GM18505 (cell line): ENCODE measurements at regions not wholly inside any gene's neighbourhood (a gene's known extent, or its start where the extent isn't known, plus 50 kb on each side); places are given as distances from the start of the nearest gene placed in this dataset.

Source experiments
- ATAC-seq: cut with Tn5 transposase; IDR thresholded peaks from one replicate; pipeline ENCODE4 v1.9.1; 2021; ENCODE audit not compliant: unreplicated experiment
- POLR2A ChIP-seq: IDR thresholded peaks from 4 replicates; pipeline ENCODE4 v1.6.1; 2011; ENCODE audit warnings: borderline replicate concordance; ENCODE audit not compliant: insufficient read depth, insufficient read length; ENCODE audit errors: extremely low read depth

DNA sequence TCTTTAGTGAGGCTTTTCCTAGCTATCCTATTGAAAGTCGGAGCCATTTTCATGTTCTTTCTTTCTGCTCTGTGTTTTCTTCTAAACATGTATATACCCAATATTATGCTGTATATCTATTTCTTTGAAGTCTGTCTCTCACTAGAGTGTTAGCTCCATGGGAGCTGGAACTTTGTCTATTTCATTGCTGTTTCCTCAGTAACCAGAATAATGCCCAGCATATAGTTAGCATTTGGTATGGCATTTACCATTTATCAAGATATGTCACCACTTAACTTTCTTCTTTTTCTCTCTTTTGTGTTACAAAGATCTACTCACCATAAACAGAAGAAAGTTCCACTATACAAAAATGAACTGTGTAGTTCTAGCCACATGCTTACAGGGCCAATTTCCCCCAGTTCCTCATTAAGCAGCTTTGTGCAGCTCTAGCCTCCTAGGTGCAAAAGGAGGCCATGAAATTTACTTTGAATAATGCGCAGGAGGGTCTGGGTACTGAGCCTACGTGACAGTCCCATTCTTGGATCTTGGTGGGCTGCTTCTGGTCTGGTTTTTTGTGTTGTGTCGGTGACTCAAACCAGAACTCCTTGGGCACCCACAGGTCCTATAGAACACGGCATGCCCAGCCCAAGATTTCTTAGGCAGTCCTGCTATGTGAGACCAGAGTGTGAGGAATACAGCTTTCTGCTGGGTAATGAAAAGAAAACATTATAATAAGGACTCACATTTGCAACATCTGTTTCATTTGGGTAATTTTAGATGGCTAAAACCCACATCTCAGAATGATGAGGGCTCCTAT is 302.3 kb upstream of the IGFBP7 start:
- TF ChIP-seq POLR2A, result no peak
- ATAC-seq, result no peak

DNA sequence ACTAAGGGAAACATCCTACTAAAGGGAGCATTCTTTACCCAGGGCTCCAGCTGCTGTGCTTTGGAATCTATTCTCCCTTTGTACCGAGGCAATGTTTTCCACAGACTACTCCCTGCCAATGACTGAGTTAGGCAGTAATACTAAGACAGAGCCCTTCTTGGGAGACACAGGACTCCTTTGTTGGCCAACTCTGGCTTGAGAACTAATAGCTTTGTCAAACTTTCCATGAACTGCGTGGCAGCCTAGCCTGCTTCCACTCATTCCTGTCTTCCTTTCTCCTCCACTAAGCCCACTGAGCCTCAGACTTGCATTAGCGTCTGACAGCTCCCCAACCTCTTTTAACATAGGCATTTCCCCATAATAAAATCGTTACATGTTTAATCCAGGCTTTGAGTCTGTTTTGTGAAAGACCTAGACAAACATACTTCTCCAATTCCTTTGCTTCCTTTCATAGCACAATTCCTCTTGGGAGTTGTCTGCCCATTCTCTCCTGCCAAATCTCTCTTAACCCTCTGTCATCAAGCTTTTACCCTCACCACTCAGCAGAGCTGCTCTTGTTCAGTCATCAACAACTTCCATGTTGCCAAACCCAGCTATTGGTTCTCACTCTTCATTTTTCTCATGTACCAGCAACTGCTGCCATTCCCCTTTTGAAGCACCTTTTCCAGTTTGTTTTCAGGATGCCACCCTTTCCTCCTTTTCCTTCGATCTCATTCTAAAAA is 300.3 kb upstream of the IGFBP7 start:
- no peak for ATAC-seq
- TF ChIP-seq POLR2A, result no peak

DNA sequence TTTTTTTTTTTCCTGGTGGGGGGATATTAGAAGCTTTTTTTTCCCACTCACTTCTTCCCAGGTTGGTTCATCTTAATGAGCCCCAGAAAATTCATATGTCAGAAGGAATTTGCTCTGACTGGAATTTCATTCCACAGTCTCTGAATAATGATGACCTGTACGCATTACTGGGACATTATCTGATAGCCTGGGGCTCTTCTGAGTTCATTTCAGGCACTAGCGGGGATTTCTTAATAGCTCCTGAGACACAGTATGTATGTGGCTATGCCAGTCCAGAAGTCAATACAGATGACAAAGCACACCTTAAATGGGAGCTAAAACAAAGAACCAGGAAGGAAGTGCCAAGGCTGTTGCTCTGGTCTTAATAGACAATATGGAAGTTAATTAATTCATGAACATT is 295.2 kb upstream of the IGFBP7 start:
- TF ChIP-seq POLR2A, result no peak
- ATAC-seq, result no peak

DNA sequence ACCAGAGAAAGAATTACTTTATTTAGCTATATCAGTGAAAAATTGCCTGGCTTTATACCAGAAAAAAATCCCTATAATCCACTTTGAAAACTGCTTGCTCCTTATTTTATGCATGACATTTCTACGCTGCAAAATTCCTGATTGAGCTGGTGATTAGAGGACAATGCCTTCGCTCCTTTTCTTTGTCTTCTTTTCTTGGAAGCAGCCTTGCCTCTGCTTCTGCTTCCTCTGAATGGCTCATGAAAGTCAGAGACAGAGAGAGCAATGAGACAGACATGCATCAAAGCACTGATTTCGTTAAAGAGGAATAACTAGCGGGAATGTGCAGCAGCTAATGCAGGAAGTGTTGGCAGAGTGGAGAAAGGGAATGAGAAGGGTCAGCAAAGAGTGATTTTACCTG is 294.3 kb upstream of the IGFBP7 start:
- TF ChIP-seq POLR2A, result no peak
- no peak for ATAC-seq

DNA sequence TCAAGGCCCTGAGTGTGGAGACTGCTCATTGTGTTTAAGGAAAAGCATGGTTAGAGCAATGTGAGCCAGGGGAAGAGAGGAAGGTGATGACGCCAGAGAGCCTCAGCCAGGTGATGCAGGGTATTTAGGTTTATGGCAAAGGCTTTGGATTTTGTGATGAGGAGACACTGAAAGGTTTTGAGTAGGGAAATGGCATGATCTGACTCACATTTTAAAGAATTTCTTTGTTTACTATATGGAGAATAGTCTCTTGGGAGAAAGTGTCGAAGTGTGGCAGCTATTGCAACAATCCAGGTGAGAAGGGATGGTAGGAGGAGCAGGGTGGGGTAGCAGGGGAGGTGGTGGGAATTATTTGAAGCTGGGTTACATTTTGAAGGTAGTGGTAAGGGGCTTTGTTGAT is 293.4 kb upstream of the IGFBP7 start:
- no peak for TF ChIP-seq POLR2A
- no peak for ATAC-seq

DNA sequence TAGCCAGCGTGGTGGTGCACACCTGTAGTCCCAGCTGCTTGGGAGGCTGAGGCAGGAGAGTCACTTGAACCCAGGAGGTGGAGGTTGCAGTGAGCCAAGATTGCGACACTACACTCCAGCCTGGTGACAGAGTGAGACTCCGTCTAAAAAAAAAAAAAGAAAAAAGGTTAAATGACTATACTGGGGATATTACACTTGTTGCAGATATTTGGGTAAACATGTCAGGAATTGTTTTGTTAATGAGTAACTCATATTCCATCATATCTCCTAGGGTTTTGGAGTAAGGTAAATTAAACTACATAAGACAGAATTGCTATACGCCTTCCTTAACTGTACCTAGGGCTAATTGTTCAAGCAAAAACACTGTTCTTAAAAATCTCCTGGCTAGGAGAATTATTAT is 291.4 kb upstream of the IGFBP7 start:
- no peak for TF ChIP-seq POLR2A
- ATAC-seq, result no peak

DNA sequence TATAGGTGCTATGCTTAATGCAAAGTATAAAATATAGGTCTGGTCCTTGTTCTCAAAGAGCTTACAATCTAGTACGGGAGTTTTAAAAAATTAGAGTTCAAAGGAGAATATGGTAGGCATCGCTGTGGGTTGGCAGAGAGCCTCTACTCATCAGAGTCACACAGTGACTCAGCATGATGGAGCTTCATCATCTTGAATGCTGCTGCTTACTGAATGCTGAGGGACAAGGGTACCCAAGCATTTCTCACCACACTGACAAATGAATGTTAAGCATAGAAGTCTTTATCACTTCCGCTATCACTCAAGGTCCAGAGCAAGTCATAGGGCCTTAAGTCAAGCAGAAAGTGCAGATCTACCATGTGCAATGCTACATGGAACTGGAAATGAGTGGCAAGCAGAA is 268.6 kb upstream of the IGFBP7 start:
- ATAC-seq, result no peak
- no peak for TF ChIP-seq POLR2A

DNA sequence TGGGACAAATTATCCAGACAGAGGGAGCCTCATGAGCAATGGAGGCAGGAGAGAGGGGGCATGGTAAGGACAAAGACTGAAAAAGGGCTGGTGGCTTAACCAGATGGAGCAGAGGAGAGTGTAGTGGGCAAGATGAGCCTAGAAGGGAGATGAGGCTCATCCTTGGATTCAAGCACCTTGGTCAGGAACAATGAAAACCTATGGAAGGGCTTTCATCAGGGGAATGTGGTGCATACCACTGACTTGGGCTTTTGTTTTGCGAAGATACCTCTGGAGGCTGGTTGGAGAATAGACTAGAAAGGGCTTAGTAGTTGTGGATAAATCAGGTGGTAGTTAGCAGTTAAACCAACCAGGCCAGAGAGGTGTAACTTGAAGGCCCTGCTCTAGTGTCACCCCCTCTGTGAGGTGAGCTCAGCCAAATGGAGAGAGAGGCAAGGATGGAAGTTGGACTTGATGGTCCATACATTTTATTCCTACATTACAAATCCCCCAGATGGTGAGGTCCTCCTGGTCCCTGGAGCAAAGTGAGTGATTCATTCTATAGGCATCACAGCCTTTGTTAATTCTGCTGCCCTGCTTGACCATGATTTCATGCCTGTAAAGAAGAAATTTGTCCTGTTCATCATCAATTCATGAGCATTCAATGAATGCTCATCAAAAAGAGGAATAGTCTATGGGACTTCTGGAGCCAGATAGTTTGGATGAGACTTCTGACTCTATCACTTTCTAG is 264.8 kb upstream of the IGFBP7 start:
- ATAC-seq, result no peak
- TF ChIP-seq POLR2A, result no peak

DNA sequence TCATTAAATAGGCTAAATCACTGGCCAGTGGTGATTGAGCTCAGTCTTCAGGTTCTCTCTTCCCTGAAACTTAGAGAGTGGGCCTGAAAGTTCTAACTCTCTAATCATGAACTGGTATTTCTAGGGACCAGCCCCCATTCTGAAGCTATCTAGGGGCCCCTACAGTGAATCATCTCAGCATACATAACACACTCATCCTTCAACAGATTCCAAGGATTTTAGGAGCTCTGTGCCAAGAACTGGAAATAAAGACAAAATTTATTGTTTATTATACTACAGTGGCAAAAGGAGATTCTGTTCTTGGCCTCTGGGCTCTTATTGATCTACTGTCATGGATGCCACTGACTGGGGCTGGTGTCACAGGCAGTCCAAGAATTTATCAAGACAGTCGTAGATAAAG is 263.8 kb upstream of the IGFBP7 start:
- TF ChIP-seq POLR2A, result no peak
- ATAC-seq, result no peak

DNA sequence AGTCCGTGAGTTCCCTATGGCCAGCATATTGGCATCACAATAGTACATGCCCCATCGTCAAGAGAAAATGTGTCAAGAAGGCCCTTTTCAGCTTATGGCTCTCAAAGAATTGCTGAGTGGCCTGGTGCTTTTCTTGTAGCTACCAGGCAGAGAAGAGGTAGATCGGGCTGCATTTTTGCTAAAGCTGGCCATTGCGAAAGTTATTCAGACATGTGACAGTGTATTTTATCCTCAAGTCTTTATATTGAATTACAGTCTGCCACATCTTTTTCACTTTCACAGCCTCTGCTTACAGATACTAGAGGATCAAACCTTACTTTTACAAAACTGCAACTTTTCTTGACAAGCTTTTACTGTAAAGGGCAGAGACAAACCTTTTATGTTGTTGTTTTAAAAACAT is 261.5 kb upstream of the IGFBP7 start:
- no peak for TF ChIP-seq POLR2A
- no peak for ATAC-seq

DNA sequence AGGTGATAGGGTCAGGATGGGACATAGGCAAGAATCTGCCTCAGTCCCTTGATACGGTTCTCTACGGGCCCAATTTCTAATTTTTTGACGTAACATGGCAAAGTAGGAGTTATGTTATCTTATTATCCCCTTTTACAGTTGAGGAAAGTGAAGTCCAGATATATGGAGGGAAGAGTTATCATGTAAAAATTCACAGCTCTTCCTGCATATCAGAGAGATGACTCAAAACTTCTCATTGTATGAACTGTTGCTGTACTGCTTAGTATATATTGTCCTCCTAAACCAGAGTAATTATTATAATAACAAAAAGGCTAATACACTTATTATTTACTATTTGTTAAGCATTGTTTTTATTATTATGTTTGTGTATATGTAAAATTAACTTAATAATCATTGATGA is 260.5 kb upstream of the IGFBP7 start:
- TF ChIP-seq POLR2A, result no peak
- ATAC-seq, result no peak

DNA sequence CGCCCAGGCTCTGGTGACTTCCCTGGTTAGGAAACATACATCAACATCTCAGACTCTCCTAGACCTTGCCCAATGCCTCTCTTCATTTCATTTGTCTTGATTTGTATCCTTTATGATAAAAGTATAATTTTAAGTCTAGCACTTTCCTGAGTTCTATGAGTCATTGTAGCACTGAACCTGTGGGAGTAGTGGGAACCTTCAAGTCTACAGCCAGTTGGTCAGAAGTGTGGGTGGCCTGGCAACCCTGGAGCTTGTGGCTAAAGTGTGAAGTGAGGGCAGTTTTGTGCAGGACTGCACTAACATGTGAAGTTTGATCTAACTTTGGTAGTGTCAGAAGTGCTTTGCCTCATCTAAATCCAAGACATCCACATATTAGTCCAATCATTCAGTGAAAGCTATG is 259.3 kb upstream of the IGFBP7 start:
- no peak for ATAC-seq
- TF ChIP-seq POLR2A, result no peak

DNA sequence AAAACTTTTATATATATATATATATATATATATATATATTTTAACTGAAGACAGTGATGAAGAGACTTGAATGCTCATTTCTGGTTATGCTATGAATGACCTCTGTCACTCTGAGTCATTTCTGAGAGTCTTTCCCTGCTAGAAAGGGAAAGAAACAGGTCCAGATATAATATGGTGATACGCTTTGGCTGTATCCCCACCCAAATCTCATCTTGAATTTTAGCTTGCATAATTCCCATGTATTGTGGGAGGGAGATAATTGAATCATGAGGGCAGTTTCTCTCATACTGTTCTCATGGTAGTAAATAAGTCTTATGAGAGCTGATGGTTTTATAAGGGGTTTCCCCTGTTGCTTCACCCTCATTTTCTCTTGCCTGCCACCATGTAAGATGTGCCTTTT is 254.1 kb upstream of the IGFBP7 start:
- no peak for ATAC-seq

DNA sequence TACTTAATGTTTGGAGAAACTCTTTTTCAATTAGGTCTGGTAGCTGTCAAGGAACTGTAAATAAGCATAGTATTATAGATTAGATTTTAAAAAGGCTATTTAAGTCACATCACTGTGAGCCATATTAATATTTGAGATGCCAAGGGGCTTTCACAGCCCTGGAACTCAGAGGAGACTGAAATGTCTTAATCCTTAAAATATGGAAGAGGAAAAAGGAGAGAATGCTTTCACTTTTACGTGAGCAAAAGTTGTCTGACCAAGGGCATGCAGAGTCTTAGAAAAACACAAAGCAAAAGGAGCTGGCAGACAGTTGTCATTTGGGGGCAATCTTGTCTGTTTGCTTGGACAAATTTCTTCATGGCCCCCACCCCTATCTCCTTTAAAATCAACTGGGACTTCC is 253.2 kb upstream of the IGFBP7 start:
- no peak for TF ChIP-seq POLR2A
- ATAC-seq, result no peak

More for the DNA sequence above, 254.1 kb upstream of the IGFBP7 start:
- TF ChIP-seq POLR2A, result no peak
